HG03196 (cell line): ENCODE measurements at regions not wholly inside any gene's neighbourhood (a gene's known extent, or its start where the extent isn't known, plus 50 kb on each side); places are given as distances from the start of the nearest gene placed in this dataset.

Experiments
- ATAC-seq: cut with Tn5 transposase; IDR thresholded peaks from one replicate; pipeline ENCODE4 v1.9.1; 2021; ENCODE audit not compliant: unreplicated experiment

GRCh38 chr1:81032374-81032773 is 768.4 kb upstream of the ADGRL2 start:
- ATAC-seq: no peak

GRCh38 chr1:81030441-81030840 is 770.3 kb upstream of the ADGRL2 start:
- ATAC-seq: no peak

GRCh38 chr1:81029266-81029665 is 771.5 kb upstream of the ADGRL2 start:
- ATAC-seq: no peak

GRCh38 chr1:81023187-81023724 is 777.5 kb upstream of the ADGRL2 start:
- no peak for ATAC-seq

GRCh38 chr1:81021134-81021533 is 779.6 kb upstream of the ADGRL2 start:
- ATAC-seq: no peak

- no peak for ATAC-seq
Measured at GRCh38 chr1:81020506-81020905, 780.2 kb upstream of the ADGRL2 start.

GRCh38 chr1:81010126-81010525 is 790.6 kb upstream of the ADGRL2 start:
- no peak for ATAC-seq

GRCh38 chr1:81008293-81008692 is 792.4 kb upstream of the ADGRL2 start:
- ATAC-seq: no peak

GRCh38 chr1:81007024-81007423 is 793.7 kb upstream of the ADGRL2 start:
- ATAC-seq: no peak

- no peak for ATAC-seq
Measured at GRCh38 chr1:81006502-81006901, 794.2 kb upstream of the ADGRL2 start.

- ATAC-seq: no peak
Measured at GRCh38 chr1:81004011-81004410, 796.7 kb upstream of the ADGRL2 start.

- ATAC-seq: no peak
Measured at GRCh38 chr1:80994934-80995333, 805.8 kb upstream of the ADGRL2 start.

- ATAC-seq: no peak
Measured at GRCh38 chr1:80994038-80994437, 806.7 kb upstream of the ADGRL2 start.

- ATAC-seq: no peak
Measured at GRCh38 chr1:80993154-80993980, 807.4 kb upstream of the ADGRL2 start.

- ATAC-seq: no peak
Measured at GRCh38 chr1:80989455-80989854, 811.3 kb upstream of the ADGRL2 start.

GRCh38 chr1:80988926-80989325 is 811.8 kb upstream of the ADGRL2 start:
- no peak for ATAC-seq

- ATAC-seq: no peak
Measured at GRCh38 chr1:80987824-80988223, 812.9 kb upstream of the ADGRL2 start.

- ATAC-seq: no peak
Measured at GRCh38 chr1:80987106-80987505, 813.6 kb upstream of the ADGRL2 start.

GRCh38 chr1:80982831-80983230 is 817.9 kb upstream of the ADGRL2 start:
- no peak for ATAC-seq

GRCh38 chr1:80973101-80973500 is 827.6 kb upstream of the ADGRL2 start:
- ATAC-seq: no peak

GRCh38 chr1:80966266-80966665 is 834.5 kb upstream of the ADGRL2 start:
- ATAC-seq: no peak

GRCh38 chr1:80962564-80962963 is 838.2 kb upstream of the ADGRL2 start:
- no peak for ATAC-seq
